Stimulated activated CD8-positive, alpha-beta memory T cell treated with anti-CD3 and anti-CD28 coated beads, Interleukin-15, amount 100 ng/mL, for 1 hour (primary cell): ENCODE measurements at regions not wholly inside any gene's neighbourhood (a gene's known extent, or its start where the extent isn't known, plus 50 kb on each side); places are given as distances from the start of the nearest gene placed in this dataset.
"Not testable (repeated sequence)": the region's sequence is repeated elsewhere in the genome, so short reads cannot be mapped to it uniquely, and the experiment has no call there.

Source experiments
- DNase-seq: peaks from one replicate; pipeline ENCODE4 v3.0.0-alpha.2; 2020; ENCODE audit warnings: low read depth

DNA sequence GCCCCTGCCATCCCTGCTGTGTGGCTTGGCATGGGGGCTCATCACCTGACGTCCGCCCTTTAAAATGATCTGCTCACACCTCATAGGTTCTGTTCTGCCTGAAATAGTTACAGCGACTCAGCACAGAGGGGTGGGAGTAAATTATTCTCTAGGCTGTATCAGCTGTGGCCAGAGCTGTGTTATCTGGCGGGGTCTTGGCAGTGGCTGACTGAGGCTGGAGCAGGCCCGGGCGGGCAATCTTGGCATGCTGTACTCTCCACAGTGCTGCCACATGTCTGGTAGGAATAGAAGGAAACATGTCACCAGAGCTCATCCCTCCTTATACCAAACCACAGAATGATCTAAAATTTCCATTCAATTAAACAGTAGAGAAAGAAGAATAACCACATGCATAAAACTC lies 499.9 kb upstream of the LMCD1 start:
- DNase-seq, result no peak

DNA sequence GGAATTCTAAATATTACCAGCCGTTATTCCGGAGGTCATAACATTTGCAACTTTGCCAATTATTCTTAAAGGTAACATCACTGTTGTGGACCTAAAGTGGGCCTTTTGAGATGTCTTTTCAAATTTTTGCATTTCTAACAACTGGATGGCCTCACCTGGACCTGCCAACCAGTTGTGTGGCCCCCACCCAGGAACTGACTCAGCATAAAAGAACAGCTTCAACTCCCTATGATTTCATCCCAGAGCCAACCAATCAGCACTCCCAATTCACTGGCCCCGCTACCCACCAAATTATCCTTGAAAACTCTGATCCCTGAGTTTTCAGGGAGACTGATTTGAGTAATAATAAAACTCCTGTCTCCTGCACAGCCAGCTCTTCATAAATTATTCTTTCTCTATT lies 489.7 kb upstream of the LMCD1 start:
- DNase-seq, result no peak

DNA sequence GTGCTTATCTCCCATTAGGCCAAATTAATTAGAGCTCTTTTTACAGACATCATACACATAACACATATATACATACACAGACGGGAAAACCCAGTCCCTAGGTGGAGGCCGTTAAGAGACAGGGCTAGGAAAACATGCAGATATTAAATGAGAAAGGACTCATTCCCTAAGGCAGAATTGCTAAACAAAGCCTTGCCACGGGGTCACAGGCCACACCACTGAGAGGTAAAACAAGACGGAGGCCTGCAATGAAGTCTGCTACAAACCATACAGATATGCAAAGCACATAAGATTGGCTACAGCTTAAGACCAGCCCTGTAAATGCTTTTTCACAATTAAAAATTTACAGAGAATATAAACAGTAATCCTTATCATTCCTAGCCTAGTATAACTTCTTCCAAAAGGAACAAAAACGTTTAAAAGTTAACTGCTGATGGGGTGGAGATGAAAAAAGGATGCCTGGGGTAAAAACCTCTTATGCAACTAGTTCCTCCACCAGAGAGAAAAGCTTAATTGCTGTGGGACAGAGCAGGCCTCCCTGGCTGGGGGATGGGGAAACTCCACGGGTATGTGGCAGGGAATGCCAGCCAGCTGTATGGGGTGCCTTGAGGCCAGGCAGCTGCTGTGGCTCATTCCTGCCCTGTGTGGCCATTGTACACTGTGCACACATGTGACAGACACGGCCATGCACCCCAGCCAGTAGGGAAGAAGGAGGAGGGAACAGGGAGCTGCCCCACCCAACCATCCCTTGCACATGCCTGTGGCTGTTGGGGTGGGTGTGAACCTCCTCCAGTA lies 481.4 kb upstream of the LMCD1 start:
- DNase-seq, result no peak

DNA sequence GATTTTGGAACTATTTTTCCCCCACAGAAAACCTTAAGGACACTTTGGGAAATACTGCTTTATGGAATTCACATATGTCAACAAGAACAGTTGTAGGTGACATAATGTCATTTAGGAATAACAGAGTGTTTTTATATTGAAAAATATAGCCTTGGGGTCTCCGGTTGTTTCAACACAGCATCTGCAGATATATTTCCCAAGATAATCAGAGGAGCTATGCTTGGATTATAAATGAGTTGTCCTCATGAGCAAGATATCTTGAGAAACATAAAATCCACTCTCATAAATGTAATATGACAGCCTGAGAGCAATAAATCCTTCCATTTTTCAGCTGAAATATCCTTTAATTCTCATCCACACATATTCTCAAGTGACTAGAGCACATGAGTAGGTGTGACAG lies 473.7 kb upstream of the LMCD1 start:
- no peak for DNase-seq

DNA sequence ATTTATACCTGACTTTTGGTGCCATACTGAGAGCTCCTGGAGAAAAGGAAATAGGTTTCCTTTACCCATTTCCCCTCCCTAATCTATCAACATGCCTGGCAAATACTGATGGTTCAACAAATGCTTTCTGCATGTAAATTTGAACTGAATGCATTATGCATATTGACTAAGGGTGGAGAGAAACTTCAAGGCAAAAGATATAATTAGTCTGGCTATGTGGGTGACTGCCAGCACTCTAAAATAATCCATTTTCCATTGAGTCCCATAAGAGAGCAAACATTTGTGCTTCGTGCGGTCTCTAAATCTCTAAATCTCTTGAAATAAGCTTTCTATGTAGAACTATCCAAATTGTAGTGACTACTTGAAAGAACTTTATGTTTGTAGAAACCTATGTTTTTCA lies 451.3 kb upstream of the LMCD1 start:
- DNase-seq, result no peak

DNA sequence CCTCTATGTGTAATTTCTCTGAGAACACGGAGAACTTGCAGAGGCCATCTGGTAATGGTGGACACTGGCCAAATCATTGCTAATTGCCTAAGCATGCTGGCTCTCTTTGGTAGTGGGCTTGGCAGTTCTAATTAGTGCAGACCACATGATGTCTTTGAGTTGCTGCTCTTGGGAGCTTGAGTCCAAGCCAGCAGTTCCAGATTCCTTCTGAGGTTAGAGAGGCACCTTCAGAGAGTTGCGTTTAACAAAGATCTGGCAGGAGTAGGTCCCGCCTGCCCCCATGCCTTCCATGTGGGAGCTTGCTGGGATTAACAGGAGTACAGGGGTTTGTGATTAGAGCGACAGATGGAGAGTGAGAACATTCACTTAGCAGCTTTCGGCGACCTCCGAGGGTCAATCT lies 449.0 kb upstream of the LMCD1 start:
- DNase-seq, result no peak

DNA sequence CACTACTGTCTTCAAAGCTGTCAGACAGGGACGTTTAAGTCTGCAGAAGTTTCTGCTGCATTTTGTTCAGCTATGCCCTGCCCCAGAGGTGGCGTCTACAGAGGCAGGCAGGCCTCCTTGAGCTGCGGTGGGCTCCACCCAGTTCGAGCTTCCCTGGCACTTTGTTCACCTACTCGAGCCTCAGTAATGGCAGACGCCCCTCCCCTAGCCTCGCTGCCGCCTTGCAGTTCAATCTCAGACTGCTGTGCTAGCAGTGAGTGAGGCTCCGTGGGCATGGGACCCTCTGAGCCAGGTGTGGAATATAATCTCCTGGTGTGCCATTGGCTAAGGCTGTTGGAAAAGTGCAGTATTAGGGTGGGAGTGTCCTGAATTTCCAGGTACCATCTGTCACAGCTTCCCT lies 433.5 kb upstream of the LMCD1 start:
- not testable (repeated sequence) for DNase-seq

DNA sequence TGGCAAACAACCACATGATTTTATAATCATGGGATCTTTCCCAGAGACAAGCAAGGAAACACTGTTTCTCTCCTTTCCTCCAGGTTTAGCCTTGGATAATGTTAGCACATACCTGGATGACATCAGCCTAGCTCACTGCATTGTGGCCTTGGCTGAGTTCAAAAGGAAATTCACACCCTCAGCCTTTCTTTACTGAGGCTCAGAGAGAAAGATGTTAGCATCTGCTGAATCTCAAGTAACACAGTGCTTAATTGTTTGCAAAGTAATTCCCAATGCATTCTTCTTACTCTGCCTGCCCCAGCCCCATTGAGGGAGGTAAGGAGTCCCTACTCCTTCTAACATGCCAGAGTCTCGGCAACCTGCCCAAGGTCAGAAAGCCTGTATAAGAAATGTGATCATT lies 432.2 kb upstream of the LMCD1 start:
- no peak for DNase-seq

DNA sequence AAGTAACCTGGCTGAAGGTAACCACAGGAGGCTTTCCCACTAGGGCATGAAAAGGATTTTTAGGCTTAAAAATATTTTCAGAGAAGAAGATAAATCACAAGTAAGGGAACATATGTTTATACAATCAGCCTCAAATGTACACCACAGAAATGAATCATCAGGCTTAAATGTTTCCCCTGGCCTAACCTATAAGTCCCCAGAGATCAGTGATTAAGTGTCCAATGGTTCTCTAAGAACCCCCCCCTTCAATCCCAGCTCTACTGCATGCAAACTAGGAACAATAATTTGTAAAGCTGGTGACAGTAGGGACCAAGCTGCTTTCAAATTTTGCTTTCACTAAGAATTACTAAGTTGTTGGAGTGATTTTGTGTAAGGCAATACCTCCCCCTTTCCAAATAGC lies 431.6 kb upstream of the LMCD1 start:
- DNase-seq, result no peak

DNA sequence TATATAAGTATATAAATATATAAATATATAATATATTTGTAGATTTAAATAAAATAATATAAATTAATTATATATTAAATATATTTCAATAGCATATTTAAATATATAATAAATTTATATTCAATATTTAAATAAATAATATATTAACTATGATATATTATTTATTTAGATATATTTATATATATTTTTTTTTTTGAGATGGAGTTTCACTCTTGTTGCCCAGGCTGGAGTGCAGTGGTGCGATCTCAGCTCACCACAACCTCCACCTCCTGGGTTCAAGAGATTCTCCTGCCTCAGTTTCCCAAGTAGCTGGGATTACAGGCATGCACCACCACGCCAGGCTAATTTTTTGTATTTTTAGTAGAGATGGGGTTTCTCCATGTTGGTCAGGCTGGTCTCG lies 426.9 kb upstream of the LMCD1 start:
- DNase-seq, result not testable (repeated sequence)

DNA sequence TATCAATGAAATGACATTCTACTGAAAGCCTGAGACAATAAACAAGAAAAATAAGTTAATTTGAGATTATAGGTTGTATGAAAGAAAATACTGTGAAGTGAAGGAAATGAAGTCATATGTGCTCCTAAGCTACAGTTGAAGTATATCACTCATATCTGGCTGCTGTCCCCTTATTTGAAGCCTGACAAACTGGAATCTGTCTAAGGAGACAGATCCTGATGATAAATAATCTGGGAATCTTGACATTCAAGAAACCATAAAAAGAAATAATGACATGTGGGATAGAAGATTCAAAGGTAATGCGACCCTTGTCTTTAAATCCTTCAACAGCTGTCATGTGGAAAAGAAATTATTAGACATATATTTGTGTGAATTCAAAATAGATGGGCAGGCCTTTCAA lies 424.5 kb upstream of the LMCD1 start:
- no peak for DNase-seq

DNA sequence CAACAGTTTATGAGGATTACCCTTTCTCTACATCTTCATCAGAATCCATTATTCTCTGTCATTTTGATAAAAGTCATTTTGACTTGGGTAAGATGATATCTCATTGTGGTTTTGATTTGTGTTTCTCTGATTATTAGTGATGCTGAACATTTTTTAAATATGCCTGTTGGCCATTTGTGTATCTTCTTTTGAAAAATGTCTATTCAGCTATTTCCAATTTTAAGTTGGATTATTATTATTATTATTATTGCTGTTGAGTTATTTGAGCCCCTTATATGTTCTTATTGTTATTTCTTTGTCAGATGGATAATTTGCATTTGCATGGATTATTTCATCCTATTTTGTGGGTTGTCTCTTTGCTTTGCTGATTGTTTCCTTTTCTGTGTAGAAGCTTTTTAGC lies 421.2 kb upstream of the LMCD1 start:
- no peak for DNase-seq

DNA sequence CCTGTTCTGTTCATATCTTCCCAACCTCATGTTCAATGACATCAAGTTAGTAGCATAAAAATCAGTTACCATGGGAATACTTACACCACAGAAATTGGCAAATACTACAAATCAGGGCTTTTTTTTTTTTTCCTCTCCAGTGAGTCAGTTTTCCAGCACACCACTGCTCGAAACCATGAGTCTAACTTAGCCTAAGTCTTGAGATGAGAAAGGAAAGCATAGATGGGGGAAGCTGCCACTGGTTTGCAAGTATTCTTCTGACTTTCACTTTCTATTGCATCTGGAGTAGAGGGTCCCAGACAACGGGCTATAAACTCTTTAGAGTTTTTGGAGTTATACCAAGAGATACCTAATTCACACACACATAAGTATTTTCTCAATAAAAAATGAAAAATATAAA lies 416.1 kb upstream of the LMCD1 start:
- no peak for DNase-seq

DNA sequence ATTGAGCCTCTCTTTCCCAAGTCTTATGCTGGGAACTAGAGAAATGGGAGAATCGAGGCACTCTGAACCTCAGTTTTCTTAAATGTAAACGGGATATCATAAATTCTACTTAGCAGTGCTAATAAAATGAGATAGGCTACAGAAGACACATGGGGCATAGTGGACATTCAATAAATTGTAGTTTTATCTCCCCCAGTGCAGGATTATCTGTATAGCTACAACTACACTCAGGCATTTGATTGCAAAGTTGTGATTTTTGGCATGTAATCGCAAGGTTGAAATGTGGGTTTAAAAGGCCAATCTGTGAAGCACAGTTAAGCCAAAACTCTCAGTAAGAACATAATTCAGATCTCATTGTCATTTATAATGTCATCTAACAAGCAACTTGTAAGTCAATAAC lies 413.7 kb upstream of the LMCD1 start:
- DNase-seq, result no peak

DNA sequence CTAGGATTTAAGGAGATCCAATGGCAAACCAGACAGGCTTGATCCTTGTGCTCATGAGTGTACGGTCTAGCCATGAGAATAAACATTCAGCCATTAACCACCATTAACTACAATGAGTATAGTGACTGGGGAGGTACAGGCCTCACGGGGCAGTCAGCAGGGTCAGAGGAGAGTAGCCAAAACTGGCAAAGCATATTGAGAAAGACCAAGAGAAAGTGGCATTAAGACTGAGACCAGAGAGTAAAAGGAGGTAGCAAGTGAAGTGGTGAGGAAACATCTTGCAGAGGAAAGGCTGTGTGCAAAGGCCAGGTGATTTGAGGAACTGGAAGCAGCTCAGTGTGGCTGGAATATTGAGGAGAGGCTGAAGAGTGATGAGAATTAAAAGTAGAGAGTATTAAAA lies 407.2 kb upstream of the LMCD1 start:
- DNase-seq, result no peak

DNA sequence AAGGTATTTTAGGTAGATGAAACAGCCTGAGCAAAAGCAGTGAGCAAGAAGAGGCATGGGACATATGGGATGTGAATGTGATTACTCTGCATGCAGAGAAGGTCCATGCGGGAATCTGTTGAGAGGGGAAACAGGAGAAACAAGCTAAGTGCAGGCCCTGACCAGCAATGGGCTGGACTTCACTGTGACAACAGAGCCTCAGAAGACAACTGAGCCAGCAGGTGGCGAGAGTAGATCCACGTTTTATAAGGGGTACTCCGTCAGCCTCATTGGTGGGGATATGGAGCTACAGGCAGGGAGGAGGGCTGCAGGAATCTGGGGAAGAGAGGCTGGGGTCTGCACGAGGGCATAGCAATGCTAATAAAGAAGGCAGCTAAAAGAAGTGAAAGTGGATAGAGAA lies 405.9 kb upstream of the LMCD1 start:
- no peak for DNase-seq

DNA sequence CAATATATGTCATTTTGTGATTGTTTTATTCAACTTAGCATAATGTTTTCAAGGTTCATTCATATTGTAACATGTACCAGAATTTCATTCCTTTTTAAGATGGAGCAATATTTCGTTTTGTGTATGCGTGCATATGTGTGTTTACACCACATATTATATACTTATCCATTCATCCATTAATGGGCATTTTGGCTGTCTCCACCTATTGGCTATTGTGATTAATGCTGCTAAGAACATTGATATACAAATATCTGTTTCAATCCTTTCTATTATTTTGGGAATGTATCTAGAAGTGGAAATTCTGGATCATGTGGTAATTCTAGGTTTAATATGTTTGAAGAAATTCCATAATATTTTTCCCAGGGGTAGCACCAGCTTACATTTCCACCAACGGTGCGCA lies 403.9 kb upstream of the LMCD1 start:
- DNase-seq, result no peak

DNA sequence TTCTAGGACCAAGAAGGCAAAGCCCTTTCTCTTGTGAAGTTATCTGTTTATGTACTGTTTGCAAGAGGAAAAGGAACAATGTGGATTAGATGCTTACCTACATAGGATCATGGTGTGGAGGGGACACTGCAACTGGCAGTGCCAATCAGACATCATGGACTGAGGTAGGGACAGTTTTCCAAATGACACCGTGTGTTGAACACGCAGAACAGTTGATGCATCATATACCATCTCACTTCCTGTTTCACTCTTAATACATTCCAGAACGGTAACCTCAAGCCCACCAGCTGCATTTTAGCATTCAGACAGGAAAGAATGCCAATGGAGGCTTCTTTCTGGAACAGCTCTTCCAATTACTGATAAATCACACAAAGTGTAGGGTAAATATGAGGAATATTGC lies 397.7 kb upstream of the LMCD1 start:
- no peak for DNase-seq

DNA sequence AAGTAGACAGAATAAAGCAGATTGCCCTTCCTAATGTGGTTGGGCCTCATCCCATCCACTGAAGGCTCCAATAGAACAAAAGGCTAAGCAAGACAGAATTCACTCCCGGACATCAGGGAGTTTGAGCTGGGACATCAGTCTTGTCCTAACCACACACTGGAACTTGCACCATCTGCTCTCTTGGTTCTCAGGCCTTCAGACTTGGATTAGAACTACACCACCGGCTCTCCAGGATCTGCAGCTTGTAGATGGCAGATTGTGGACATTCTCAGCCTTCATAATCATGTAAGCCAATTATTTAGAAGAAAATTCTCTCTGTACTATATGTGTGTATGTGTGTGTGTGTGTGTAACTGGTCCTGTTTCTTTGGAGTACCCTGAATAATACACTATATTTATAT lies 394.7 kb upstream of the LMCD1 start:
- DNase-seq, result no peak

DNA sequence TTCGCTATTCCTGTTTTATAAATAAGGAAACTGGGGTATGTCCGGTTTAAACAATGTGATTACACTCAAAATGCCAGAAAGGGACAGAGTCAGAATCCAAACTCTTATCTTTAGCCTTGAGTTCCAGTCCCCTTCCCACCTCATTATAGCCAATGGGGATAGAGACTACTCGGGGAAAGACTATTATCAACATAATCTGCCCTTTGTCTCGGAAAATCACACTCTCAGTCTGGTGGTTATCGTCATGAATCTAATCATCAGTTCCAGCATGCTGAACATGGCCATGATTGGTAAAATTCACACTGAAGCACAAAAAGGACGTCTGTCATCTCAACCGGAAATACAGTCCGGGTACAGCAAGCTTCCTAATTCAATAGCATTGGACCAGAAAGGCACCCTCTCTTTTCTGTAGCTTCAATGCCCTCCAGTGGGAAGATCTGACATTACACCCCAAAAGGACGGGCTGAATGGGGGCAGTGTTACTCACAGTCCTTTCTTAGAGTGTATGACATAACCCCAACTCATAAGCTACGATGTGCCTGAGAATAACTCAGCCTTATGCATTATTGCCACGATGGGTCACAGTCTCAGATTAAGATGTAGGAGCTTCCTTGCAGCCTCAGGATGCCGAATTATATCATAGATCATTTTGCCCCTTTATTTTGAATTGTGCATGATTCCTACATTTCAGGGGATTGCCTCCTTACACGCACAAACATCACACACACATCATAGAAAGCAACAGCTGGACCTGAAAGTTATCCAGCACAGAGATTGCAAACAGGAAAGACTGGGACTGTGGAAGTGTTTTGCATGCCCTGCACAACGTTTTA lies 390.4 kb upstream of the LMCD1 start:
- peak; percentile 14 for DNase-seq

DNA sequence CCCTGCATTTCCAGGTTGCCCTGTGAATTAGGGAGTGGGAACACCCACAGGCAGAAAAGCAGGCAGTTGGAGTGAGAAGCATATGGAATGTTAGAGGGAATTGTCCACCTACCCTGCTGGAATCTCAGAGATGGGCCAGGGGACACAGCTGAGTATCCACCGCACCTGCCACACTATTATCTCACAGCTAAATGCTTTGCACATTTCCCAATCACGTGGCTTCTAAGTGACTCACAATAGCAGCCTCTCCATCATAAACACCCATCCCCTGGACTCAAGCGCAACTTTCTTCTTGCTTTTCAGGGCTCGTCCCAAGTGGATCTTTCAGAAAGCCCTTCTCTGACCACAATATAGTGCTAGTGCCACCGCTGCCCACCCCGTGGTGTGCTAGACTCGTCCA lies 389.0 kb upstream of the LMCD1 start:
- no peak for DNase-seq

DNA sequence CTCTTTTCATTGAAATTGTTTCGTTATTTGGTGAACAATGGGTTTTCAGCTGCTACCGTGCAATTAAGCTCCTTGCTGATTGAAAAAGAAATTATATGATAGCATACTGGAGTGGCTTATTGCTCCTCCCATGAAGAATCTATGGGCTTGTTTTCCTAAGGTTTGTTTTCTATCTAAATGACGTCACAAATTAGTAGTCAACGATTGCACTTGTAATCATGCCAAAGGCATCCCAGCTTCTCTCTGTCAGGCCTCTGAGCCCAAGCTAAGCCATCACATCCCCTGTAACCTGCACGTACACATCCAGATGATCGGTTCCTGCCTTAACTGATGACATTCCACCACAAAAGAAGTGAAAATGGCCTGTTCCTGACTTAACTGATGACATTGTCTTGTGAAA lies 388.0 kb upstream of the LMCD1 start:
- DNase-seq, result no peak

DNA sequence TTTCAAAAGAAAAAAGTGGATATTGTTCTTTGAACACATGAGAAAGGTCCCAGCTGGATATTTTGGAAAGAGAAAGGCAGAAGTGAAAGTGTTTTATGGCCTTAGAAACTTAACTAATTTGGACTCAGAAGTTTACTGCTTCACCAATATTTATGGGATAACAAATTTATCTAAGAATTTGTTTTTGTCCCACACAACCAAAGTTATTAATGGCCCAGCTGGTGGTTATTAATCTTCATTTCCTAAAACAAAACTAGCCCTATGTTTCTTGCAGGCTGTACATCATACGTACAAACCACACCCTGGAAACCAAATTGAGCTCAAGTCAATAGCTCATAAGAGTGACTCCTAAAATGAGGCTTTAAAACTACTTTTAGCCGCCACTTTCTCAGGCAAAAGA lies 372.9 kb upstream of the LMCD1 start:
- no peak for DNase-seq

DNA sequence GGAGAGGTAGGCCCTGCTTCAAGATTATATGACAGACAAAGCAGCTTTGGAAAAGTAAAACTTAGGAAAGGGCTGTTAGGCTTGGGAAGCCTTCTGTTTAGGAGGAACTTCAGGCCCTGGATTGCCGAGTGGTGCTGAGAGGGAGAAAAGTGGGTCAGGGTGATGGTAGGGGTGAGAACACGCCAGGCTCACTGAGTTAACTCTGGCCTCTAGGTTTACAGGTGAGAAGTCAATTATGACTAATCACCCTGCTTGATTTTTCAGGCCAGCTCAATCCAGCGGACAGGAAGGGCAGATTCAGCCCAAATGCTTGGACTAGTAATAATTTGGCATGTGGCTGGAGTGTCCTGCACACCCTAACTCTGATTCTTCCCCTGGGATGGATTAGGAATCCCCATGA lies 365.1 kb upstream of the LMCD1 start:
- DNase-seq, result no peak
